OCI-M2 (cell line): ENCODE measurements at regions not wholly inside any gene's neighbourhood (a gene's known extent, or its start where the extent isn't known, plus 50 kb on each side); places are given as distances from the start of the nearest gene placed in this dataset.

ENCODE experiments used
- DNase-seq: peaks from one replicate; lab custom pipeline; 2025; ENCODE audit not compliant: unreplicated experiment; lab: John Stamatoyannopoulos, UW

GRCh38 chr7:130927062-130927461 is 193.1 kb upstream of the KLF14 start:
- no peak for DNase-seq

- DNase-seq: no peak
Measured at GRCh38 chr7:130927564-130927963, 193.6 kb upstream of the KLF14 start.

- DNase-seq: no peak
Measured at GRCh38 chr7:130929896-130930659, 196.1 kb upstream of the KLF14 start.

GRCh38 chr7:130930681-130931080 is 196.7 kb upstream of the KLF14 start:
- DNase-seq: no peak

GRCh38 chr7:130931423-130931822 is 197.4 kb upstream of the KLF14 start:
- DNase-seq: no peak

GRCh38 chr7:130932088-130932487 is 198.1 kb upstream of the KLF14 start:
- DNase-seq: no peak

- DNase-seq: no peak
Measured at GRCh38 chr7:130932667-130933432, 198.8 kb upstream of the KLF14 start.

GRCh38 chr7:130933919-130934318 is 199.9 kb upstream of the KLF14 start:
- no peak for DNase-seq

- DNase-seq: no peak
Measured at GRCh38 chr7:130935564-130936157, 201.7 kb upstream of the KLF14 start.

GRCh38 chr7:130936202-130936931 is 202.4 kb upstream of the KLF14 start:
- no peak for DNase-seq

GRCh38 chr7:130937016-130937415 is 203.0 kb upstream of the KLF14 start:
- no peak for DNase-seq

GRCh38 chr7:130937830-130938229 is 203.8 kb upstream of the KLF14 start:
- no peak for DNase-seq

- DNase-seq: no peak
Measured at GRCh38 chr7:130938661-130939060, 204.7 kb upstream of the KLF14 start.

- no peak for DNase-seq
Measured at GRCh38 chr7:130939321-130940095, 205.5 kb upstream of the KLF14 start.

GRCh38 chr7:130940326-130940725 is 206.3 kb upstream of the KLF14 start:
- DNase-seq: no peak

GRCh38 chr7:130940907-130941306 is 206.9 kb upstream of the KLF14 start:
- no peak for DNase-seq

- peak; percentile 49 for DNase-seq
Measured at GRCh38 chr7:130941322-130942210, 207.6 kb upstream of the KLF14 start.

GRCh38 chr7:130942211-130942964 is 208.4 kb upstream of the KLF14 start:
- DNase-seq: no peak

- DNase-seq: no peak
Measured at GRCh38 chr7:130943336-130943901, 209.4 kb upstream of the KLF14 start.
